ENCODE measurements at regions not wholly inside any gene's neighbourhood (a gene's known extent, or its start where the extent isn't known, plus 50 kb on each side); places are given as distances from the start of the nearest gene placed in this dataset.

- no peak for DNase-seq
Measured at GRCh38 chr18:32542221-32542798, 71.6 kb upstream of the GAREM1 start.

GRCh38 chr18:32530947-32531651 is 60.4 kb upstream of the GAREM1 start:
- peak; percentile 14 for DNase-seq

GRCh38 chr18:32529722-32530420 is 59.2 kb upstream of the GAREM1 start:
- no peak for DNase-seq

- DNase-seq: no peak
Measured at GRCh38 chr18:32520771-32521170, 50.1 kb upstream of the GAREM1 start.
